Ovary (tissue), 3 donors: ENCODE measurements at regions not wholly inside any gene's neighbourhood (a gene's known extent, or its start where the extent isn't known, plus 50 kb on each side); places are given as distances from the start of the nearest gene placed in this dataset.

Source experiments
- CTCF ChIP-seq, 3 donors: fragments of 450-650 bp in 2 of 3; fragments of 200-600 bp in 1 of 3; IDR thresholded peaks; one replicate each; pipeline versions ENCODE4 v1.5.1 to v1.8.0; 2016 to 2022; ENCODE audit warnings: antibody characterized with exemption in 3 of 3, mild to moderate bottlenecking in 1 of 3
- POLR2A ChIP-seq: fragments of 450-650 bp; IDR thresholded peaks from one replicate; pipeline ENCODE4 v1.6.1; 2017; ENCODE audit warnings: antibody characterized with exemption, mild to moderate bottlenecking, moderate library complexity
- donor health status: DM: no; HTN: no; CAD: no.

GRCh38 chr6:134555672-134556071 lies 237.8 kb upstream of the SGK1 start:
- TF ChIP-seq CTCF (IDR thresholded peaks at IDR 0.05): no peak
- TF ChIP-seq POLR2A: no peak
